Fibroblast of lung (primary cell): ENCODE measurements at regions not wholly inside any gene's neighbourhood (a gene's known extent, or its start where the extent isn't known, plus 50 kb on each side); places are given as distances from the start of the nearest gene placed in this dataset.

Experiments
- EZH2 ChIP-seq: IDR thresholded peaks from 2 replicates; pipeline ENCODE4 v1.5.1; 2012; ENCODE audit warnings: low read length, control low read depth, mild to moderate bottlenecking; ENCODE audit errors: missing control alignments
- TF ChIP-seq, protein P1 (sequence below), 2 donors: IDR thresholded peaks in 1 of 2; conservative IDR thresholded peaks in 1 of 2; 1 replicate in 1 of 2; 2 replicates in 1 of 2; pipeline ENCODE4 v1.5.1; 2011 to 2012; ENCODE audit warnings: low read length in 2 of 2, control low read depth in 1 of 2, inconsistent platforms in 1 of 2, low read depth in 1 of 2, mild to moderate bottlenecking in 1 of 2

DNA sequence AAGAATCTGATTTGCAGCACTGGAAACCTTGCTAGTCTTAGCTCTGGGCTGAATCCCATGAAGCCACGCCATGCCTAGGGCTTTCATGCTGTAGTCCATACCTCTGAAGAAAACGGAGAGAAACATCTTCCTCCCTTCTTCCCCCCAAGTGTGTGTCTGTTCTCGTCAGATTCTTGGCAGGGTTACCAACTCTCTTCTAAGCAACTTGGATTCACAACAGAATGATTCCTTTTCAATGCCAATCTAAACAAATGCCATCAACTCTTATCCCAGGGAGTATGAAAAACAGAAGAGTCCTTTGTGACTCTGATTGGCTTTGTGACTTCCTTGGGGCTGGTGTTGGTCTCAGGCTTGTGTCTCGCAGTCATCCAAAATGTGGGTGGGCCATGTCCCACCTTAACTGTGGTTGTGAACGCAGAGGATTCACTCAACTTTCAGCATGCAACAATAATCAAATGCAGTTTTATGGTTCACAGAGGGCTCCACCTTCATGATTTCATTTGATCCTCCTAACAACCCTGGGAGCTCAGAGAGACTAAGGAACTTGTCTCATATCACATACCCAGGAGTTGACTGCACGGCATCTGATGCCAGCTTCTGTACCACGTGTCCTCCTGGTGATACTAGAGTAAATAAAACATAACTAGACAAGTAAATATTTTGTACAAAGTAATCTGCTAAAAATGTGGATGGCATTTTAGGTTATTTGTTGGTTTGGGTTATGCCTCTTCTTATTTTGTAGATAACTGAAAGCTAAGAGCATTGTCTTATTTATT lies 186.0 kb upstream of the TNP1 start:
- TF ChIP-seq, protein P1, sequence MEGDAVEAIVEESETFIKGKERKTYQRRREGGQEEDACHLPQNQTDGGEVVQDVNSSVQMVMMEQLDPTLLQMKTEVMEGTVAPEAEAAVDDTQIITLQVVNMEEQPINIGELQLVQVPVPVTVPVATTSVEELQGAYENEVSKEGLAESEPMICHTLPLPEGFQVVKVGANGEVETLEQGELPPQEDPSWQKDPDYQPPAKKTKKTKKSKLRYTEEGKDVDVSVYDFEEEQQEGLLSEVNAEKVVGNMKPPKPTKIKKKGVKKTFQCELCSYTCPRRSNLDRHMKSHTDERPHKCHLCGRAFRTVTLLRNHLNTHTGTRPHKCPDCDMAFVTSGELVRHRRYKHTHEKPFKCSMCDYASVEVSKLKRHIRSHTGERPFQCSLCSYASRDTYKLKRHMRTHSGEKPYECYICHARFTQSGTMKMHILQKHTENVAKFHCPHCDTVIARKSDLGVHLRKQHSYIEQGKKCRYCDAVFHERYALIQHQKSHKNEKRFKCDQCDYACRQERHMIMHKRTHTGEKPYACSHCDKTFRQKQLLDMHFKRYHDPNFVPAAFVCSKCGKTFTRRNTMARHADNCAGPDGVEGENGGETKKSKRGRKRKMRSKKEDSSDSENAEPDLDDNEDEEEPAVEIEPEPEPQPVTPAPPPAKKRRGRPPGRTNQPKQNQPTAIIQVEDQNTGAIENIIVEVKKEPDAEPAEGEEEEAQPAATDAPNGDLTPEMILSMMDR (conservative IDR thresholded peaks at IDR 0.05 in 1 of 2, IDR thresholded peaks at IDR 0.05 in 1 of 2; ENCODE audit: low read depth in 1 of 2, low read length in 2 of 2) = no peak
- no peak for TF ChIP-seq EZH2
